Neural progenitor cell (in vitro differentiated cells): ENCODE measurements at regions not wholly inside any gene's neighbourhood (a gene's known extent, or its start where the extent isn't known, plus 50 kb on each side); places are given as distances from the start of the nearest gene placed in this dataset.

Experiments used
- EZH2phosphoT487 ChIP-seq: fragments of 200-600 bp; sonication (generic); IDR thresholded peaks from 2 replicates; pipeline ENCODE4 v1.6.1; 2017; ENCODE audit warnings: antibody characterized with exemption
- TF ChIP-seq, protein P1 (sequence below): fragments of 200-600 bp; sonication (generic); IDR thresholded peaks from 2 replicates; pipeline ENCODE4 v1.5.1; 2017; ENCODE audit warnings: antibody characterized with exemption, mild to moderate bottlenecking

- TF ChIP-seq, protein P1, sequence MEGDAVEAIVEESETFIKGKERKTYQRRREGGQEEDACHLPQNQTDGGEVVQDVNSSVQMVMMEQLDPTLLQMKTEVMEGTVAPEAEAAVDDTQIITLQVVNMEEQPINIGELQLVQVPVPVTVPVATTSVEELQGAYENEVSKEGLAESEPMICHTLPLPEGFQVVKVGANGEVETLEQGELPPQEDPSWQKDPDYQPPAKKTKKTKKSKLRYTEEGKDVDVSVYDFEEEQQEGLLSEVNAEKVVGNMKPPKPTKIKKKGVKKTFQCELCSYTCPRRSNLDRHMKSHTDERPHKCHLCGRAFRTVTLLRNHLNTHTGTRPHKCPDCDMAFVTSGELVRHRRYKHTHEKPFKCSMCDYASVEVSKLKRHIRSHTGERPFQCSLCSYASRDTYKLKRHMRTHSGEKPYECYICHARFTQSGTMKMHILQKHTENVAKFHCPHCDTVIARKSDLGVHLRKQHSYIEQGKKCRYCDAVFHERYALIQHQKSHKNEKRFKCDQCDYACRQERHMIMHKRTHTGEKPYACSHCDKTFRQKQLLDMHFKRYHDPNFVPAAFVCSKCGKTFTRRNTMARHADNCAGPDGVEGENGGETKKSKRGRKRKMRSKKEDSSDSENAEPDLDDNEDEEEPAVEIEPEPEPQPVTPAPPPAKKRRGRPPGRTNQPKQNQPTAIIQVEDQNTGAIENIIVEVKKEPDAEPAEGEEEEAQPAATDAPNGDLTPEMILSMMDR: no peak
- no peak for TF ChIP-seq EZH2phosphoT487
Observed at GRCh38 chr16:61050547-61050946, 985.7 kb downstream of the CDH8 start.
